WTC11 (cell line): ENCODE measurements at regions not wholly inside any gene's neighbourhood (a gene's known extent, or its start where the extent isn't known, plus 50 kb on each side); places are given as distances from the start of the nearest gene placed in this dataset.

ENCODE experiments used
- ATAC-seq: fragments of 200-7000 bp; cut with Tn5 transposase; 2 replicates; pipeline ENCODE4 v1.10.0; 2021; ENCODE audit warnings: mild to moderate bottlenecking, moderate library complexity
- CTCF ChIA-PET: fragments of 300-600 bp; sonication (Branson Sonifier 250); formaldehyde crosslinking; loops from one replicate; lab custom pipeline; 2021; ENCODE audit warnings: antibody characterized with exemption; lab: Charles Lee
- POLR2A ChIA-PET: fragments of 350-600 bp; sonication (Branson Sonifier 250); formaldehyde crosslinking; loops from one replicate; lab custom pipeline; 2021; ENCODE audit warnings: antibody characterized with exemption; lab: Charles Lee
- DNase-seq: peaks from one replicate; pipeline ENCODE4 v3.0.0; 2021; ENCODE audit warnings: low spot score
- H3K27ac Mint-ChIP-seq: 2 replicates; pipeline ENCODE4 v1.8.0; 2021; ENCODE audit warnings: mixed read lengths
- H3K27me3 Mint-ChIP-seq: 2 replicates; pipeline ENCODE4 v1.8.0; 2021; ENCODE audit warnings: low read depth, mild to moderate bottlenecking, moderate library complexity, mixed read lengths
- H3K36me3 Mint-ChIP-seq: 2 replicates; pipeline ENCODE4 v1.8.0; 2021; ENCODE audit warnings: mixed read lengths
- H3K4me1 Mint-ChIP-seq: 2 replicates; pipeline ENCODE4 v1.8.0; 2022; ENCODE audit warnings: mixed read lengths
- H3K4me3 Mint-ChIP-seq: 2 replicates; pipeline ENCODE4 v1.8.0; 2021; ENCODE audit warnings: mild to moderate bottlenecking, moderate library complexity, mixed read lengths
- H3K9me3 Mint-ChIP-seq: 2 replicates; pipeline ENCODE4 v1.8.0; 2021; ENCODE audit warnings: mixed read lengths
- ESRRA ChIP-seq: sonication (generic); formaldehyde crosslinking; IDR thresholded peaks from 2 replicates; pipeline ENCODE4 v1.8.1; 2022; ENCODE audit warnings: mild to moderate bottlenecking, missing genetic modification reagents, borderline replicate concordance
- FOXP1 ChIP-seq: sonication (generic); formaldehyde crosslinking; IDR thresholded peaks from 2 replicates; pipeline ENCODE4 v1.8.0; 2022; ENCODE audit warnings: missing genetic modification reagents, mild to moderate bottlenecking, moderate library complexity, borderline replicate concordance
- JUN ChIP-seq: sonication (generic); formaldehyde crosslinking; IDR thresholded peaks from 2 replicates; pipeline ENCODE4 v1.8.0; 2023; ENCODE audit warnings: mild to moderate bottlenecking, missing genetic modification reagents
- KAT7 ChIP-seq: sonication (generic); formaldehyde crosslinking; IDR thresholded peaks from 2 replicates; pipeline ENCODE4 v1.8.1; 2023; ENCODE audit warnings: missing genetic modification reagents, mild to moderate bottlenecking, borderline replicate concordance
- NFYB ChIP-seq: sonication (generic); formaldehyde crosslinking; conservative IDR thresholded peaks from 2 replicates; pipeline ENCODE4 v1.8.0; 2022; ENCODE audit warnings: low read depth, missing genetic modification reagents
- NR1H2 ChIP-seq: sonication (generic); formaldehyde crosslinking; IDR thresholded peaks from 2 replicates; pipeline ENCODE4 v1.9.0; 2021; ENCODE audit warnings: mild to moderate bottlenecking, moderate library complexity, missing genetic modification reagents
- SMAD4 ChIP-seq: sonication (generic); formaldehyde crosslinking; IDR thresholded peaks from 2 replicates; pipeline ENCODE4 v1.8.0; 2022; ENCODE audit warnings: mild to moderate bottlenecking, missing genetic modification reagents
- TEAD4 ChIP-seq: sonication (generic); formaldehyde crosslinking; IDR thresholded peaks from 2 replicates; pipeline ENCODE4 v1.8.0; 2022; ENCODE audit warnings: mild to moderate bottlenecking, missing genetic modification reagents
- ZNF121 ChIP-seq: sonication (generic); formaldehyde crosslinking; IDR thresholded peaks from 2 replicates; pipeline ENCODE4 v1.8.0; 2023; ENCODE audit warnings: missing genetic modification reagents
- ZNF219 ChIP-seq: sonication (generic); formaldehyde crosslinking; IDR thresholded peaks from 2 replicates; pipeline ENCODE4 v1.8.0; 2023; ENCODE audit warnings: missing genetic modification reagents, mild to moderate bottlenecking, borderline replicate concordance
- ZNF232 ChIP-seq: sonication (generic); formaldehyde crosslinking; IDR thresholded peaks from 2 replicates; pipeline ENCODE4 v1.8.0; 2022; ENCODE audit warnings: mild to moderate bottlenecking, missing genetic modification reagents
- ZNF423 ChIP-seq: fragments of 250-450 bp; sonication (Bioruptor Pico); IDR thresholded peaks from 2 replicates; pipeline ENCODE4 v2.1.2; 2022; ENCODE audit warnings: mild to moderate bottlenecking, moderate library complexity
- ZNF671 ChIP-seq: fragments of 250-450 bp; sonication (Bioruptor Pico); IDR thresholded peaks from 2 replicates; pipeline ENCODE4 v1.8.0; 2021; ENCODE audit warnings: mild to moderate bottlenecking
- TF ChIP-seq, protein P1 (sequence below): sonication (generic); formaldehyde crosslinking; conservative IDR thresholded peaks from 2 replicates; pipeline ENCODE4 v1.8.1; 2022; ENCODE audit warnings: mild to moderate bottlenecking, missing genetic modification reagents
- TF ChIP-seq, protein P2 (sequence below): sonication (generic); formaldehyde crosslinking; IDR thresholded peaks from 2 replicates; pipeline ENCODE4 v1.8.0; 2022; ENCODE audit warnings: mild to moderate bottlenecking, missing genetic modification reagents
- TF ChIP-seq, protein P3 (sequence below): sonication (generic); formaldehyde crosslinking; IDR thresholded peaks from 2 replicates; pipeline ENCODE4 v1.8.0; 2022; ENCODE audit warnings: missing genetic modification reagents
- TF ChIP-seq, protein P4 (sequence below): sonication (generic); formaldehyde crosslinking; IDR thresholded peaks from 2 replicates; pipeline ENCODE4 v1.8.0; 2022; ENCODE audit warnings: mild to moderate bottlenecking, missing genetic modification reagents
- TF ChIP-seq, protein P5 (sequence below): fragments of 250-450 bp; sonication (Bioruptor Pico); IDR thresholded peaks from 2 replicates; pipeline ENCODE4 v1.9.0; 2021; ENCODE audit warnings: mild to moderate bottlenecking
- TF ChIP-seq, protein P6 (sequence below): sonication (generic); formaldehyde crosslinking; IDR thresholded peaks from 2 replicates; pipeline ENCODE4 v1.8.0; 2022; ENCODE audit warnings: mild to moderate bottlenecking, missing genetic modification reagents
- TF ChIP-seq, protein P7 (sequence below): sonication (generic); formaldehyde crosslinking; IDR thresholded peaks from 2 replicates; pipeline ENCODE4 v1.8.1; 2023; ENCODE audit warnings: mild to moderate bottlenecking, missing genetic modification reagents, borderline replicate concordance

DNA sequence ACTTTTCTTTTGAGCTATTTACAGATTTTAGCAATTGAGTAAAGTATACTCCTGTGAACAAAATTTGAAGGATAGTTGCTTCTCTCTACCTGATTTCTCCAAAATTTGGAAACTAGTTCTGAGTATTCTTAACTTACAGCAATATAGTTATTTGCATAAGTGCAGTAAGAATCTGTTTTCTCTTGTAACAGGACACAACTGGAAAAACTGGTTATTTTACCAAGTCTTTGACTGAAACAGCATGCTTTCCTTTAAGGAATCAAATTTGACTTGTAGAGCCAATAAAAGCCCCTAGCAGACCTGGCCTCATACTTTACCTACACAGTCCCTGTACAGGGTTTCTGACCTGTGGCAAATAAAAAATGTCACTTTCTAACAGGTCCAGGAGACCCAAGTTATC lies 301.9 kb upstream of the POU5F2 start:
- Mint-ChIP-seq H3K9me3 (peaks cover 29% of the 10 kb centered on the region), H3K27me3 (no peaks in the 10 kb centered on the region; the same call in none of the 2 replicates), H3K4me3 (no peak overlapping the region), H3K27ac (no peak overlapping the region), H3K4me1 (peaks cover 34% of the 10 kb centered on the region), H3K36me3 (peaks cover 40% of the 10 kb centered on the region)
- CTCF ChIA-PET: no interaction called here
- POLR2A ChIA-PET: no interaction called here
- ATAC-seq (no peak), DNase-seq (no peak)
- TF ChIP-seq, protein P1, sequence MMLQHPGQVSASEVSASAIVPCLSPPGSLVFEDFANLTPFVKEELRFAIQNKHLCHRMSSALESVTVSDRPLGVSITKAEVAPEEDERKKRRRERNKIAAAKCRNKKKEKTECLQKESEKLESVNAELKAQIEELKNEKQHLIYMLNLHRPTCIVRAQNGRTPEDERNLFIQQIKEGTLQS: no peak
- TF ChIP-seq, protein P2, sequence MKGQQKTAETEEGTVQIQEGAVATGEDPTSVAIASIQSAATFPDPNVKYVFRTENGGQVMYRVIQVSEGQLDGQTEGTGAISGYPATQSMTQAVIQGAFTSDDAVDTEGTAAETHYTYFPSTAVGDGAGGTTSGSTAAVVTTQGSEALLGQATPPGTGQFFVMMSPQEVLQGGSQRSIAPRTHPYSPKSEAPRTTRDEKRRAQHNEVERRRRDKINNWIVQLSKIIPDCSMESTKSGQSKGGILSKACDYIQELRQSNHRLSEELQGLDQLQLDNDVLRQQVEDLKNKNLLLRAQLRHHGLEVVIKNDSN: no peak

DNA sequence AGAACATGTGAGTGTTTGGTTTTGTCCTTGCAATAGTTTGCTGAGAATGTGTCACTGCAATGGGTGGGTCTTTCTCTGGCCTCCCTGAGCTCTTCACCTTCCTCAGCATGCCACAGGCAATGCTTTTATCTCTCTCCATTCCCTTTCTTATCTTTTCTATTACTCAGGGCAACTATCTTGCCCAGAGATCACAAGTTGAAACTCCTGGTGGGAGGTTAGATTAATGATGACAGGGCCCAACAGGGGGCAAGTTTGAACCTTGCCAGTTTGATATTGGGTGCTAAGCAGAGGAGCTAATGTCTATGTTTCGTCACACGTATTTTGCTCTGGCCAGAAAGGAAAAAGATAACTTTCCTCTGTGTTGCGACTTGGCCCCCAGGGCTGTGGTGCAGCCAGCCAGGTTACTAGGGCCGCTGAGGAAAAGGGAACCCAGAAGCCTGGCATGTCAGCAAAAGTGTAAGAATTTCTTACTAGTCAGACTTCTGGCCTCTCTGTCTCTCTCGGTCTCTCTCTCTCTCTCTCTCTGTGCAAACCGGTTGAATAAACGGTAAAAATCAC lies 299.3 kb upstream of the POU5F2 start:
- CTCF ChIA-PET: no interaction called here
- Mint-ChIP-seq H3K9me3 (peaks cover 29% of the 10 kb centered on the region), H3K27ac (0 out of 2 replicates have a peak overlapping the region, but pooled peaks have one; percentile 39), H3K4me3 (no peak overlapping the region), H3K4me1 (peaks cover 27% of the 10 kb centered on the region), H3K36me3 (peaks cover 39% of the 10 kb centered on the region), H3K27me3 (no peaks in the 10 kb centered on the region; the same call in none of the 2 replicates)
- ATAC-seq (no peak), DNase-seq (no peak)
- POLR2A ChIA-PET: interaction anchor here (0.7 kb wide), 1 partner anchor 11 kb away, joined by 3 read pairs; no protein-coding TSS in a partner anchor
- TF ChIP-seq ZNF423: no peak
- no peak for TF ChIP-seq ZNF671
- no peak for TF ChIP-seq KAT7 (CRISPR knock-in tag)
- TF ChIP-seq NFYB (CRISPR knock-in tag): no peak
- TF ChIP-seq, protein P3, sequence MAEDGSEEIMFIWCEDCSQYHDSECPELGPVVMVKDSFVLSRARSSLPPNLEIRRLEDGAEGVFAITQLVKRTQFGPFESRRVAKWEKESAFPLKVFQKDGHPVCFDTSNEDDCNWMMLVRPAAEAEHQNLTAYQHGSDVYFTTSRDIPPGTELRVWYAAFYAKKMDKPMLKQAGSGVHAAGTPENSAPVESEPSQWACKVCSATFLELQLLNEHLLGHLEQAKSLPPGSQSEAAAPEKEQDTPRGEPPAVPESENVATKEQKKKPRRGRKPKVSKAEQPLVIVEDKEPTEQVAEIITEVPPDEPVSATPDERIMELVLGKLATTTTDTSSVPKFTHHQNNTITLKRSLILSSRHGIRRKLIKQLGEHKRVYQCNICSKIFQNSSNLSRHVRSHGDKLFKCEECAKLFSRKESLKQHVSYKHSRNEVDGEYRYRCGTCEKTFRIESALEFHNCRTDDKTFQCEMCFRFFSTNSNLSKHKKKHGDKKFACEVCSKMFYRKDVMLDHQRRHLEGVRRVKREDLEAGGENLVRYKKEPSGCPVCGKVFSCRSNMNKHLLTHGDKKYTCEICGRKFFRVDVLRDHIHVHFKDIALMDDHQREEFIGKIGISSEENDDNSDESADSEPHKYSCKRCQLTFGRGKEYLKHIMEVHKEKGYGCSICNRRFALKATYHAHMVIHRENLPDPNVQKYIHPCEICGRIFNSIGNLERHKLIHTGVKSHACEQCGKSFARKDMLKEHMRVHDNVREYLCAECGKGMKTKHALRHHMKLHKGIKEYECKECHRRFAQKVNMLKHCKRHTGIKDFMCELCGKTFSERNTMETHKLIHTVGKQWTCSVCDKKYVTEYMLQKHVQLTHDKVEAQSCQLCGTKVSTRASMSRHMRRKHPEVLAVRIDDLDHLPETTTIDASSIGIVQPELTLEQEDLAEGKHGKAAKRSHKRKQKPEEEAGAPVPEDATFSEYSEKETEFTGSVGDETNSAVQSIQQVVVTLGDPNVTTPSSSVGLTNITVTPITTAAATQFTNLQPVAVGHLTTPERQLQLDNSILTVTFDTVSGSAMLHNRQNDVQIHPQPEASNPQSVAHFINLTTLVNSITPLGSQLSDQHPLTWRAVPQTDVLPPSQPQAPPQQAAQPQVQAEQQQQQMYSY (CRISPR knock-in tag): no peak
- no peak for TF ChIP-seq TEAD4 (CRISPR knock-in tag)
- no peak for TF ChIP-seq ZNF232 (CRISPR knock-in tag)
- TF ChIP-seq ZNF121 (CRISPR knock-in tag): no peak
- TF ChIP-seq JUN (CRISPR knock-in tag): no peak
- TF ChIP-seq, protein P4, sequence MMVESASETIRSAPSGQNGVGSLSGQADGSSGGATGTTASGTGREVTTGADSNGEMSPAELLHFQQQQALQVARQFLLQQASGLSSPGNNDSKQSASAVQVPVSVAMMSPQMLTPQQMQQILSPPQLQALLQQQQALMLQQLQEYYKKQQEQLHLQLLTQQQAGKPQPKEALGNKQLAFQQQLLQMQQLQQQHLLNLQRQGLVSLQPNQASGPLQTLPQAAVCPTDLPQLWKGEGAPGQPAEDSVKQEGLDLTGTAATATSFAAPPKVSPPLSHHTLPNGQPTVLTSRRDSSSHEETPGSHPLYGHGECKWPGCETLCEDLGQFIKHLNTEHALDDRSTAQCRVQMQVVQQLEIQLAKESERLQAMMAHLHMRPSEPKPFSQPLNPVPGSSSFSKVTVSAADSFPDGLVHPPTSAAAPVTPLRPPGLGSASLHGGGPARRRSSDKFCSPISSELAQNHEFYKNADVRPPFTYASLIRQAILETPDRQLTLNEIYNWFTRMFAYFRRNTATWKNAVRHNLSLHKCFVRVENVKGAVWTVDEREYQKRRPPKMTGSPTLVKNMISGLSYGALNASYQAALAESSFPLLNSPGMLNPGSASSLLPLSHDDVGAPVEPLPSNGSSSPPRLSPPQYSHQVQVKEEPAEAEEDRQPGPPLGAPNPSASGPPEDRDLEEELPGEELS (CRISPR knock-in tag): no peak
- no peak for TF ChIP-seq SMAD4 (CRISPR knock-in tag)
- no peak for TF ChIP-seq FOXP1 (CRISPR knock-in tag)
- no peak for TF ChIP-seq ESRRA (CRISPR knock-in tag)
- TF ChIP-seq, protein P5, sequence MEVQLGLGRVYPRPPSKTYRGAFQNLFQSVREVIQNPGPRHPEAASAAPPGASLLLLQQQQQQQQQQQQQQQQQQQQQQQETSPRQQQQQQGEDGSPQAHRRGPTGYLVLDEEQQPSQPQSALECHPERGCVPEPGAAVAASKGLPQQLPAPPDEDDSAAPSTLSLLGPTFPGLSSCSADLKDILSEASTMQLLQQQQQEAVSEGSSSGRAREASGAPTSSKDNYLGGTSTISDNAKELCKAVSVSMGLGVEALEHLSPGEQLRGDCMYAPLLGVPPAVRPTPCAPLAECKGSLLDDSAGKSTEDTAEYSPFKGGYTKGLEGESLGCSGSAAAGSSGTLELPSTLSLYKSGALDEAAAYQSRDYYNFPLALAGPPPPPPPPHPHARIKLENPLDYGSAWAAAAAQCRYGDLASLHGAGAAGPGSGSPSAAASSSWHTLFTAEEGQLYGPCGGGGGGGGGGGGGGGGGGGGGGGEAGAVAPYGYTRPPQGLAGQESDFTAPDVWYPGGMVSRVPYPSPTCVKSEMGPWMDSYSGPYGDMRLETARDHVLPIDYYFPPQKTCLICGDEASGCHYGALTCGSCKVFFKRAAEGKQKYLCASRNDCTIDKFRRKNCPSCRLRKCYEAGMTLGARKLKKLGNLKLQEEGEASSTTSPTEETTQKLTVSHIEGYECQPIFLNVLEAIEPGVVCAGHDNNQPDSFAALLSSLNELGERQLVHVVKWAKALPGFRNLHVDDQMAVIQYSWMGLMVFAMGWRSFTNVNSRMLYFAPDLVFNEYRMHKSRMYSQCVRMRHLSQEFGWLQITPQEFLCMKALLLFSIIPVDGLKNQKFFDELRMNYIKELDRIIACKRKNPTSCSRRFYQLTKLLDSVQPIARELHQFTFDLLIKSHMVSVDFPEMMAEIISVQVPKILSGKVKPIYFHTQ: no peak
- no peak for TF ChIP-seq NR1H2
- no peak for TF ChIP-seq ZNF219 (CRISPR knock-in tag)
- TF ChIP-seq, protein P6, sequence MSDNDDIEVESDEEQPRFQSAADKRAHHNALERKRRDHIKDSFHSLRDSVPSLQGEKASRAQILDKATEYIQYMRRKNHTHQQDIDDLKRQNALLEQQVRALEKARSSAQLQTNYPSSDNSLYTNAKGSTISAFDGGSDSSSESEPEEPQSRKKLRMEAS (CRISPR knock-in tag): no peak
- TF ChIP-seq, protein P7, sequence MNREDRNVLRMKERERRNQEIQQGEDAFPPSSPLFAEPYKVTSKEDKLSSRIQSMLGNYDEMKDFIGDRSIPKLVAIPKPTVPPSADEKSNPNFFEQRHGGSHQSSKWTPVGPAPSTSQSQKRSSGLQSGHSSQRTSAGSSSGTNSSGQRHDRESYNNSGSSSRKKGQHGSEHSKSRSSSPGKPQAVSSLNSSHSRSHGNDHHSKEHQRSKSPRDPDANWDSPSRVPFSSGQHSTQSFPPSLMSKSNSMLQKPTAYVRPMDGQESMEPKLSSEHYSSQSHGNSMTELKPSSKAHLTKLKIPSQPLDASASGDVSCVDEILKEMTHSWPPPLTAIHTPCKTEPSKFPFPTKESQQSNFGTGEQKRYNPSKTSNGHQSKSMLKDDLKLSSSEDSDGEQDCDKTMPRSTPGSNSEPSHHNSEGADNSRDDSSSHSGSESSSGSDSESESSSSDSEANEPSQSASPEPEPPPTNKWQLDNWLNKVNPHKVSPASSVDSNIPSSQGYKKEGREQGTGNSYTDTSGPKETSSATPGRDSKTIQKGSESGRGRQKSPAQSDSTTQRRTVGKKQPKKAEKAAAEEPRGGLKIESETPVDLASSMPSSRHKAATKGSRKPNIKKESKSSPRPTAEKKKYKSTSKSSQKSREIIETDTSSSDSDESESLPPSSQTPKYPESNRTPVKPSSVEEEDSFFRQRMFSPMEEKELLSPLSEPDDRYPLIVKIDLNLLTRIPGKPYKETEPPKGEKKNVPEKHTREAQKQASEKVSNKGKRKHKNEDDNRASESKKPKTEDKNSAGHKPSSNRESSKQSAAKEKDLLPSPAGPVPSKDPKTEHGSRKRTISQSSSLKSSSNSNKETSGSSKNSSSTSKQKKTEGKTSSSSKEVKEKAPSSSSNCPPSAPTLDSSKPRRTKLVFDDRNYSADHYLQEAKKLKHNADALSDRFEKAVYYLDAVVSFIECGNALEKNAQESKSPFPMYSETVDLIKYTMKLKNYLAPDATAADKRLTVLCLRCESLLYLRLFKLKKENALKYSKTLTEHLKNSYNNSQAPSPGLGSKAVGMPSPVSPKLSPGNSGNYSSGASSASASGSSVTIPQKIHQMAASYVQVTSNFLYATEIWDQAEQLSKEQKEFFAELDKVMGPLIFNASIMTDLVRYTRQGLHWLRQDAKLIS (CRISPR knock-in tag): no peak
